Hepatocyte (in vitro differentiated cells): ENCODE measurements at regions not wholly inside any gene's neighbourhood (a gene's known extent, or its start where the extent isn't known, plus 50 kb on each side); places are given as distances from the start of the nearest gene placed in this dataset.

Source experiments
- DNase-seq: peaks from one replicate; pipeline ENCODE4 v3.0.0-alpha.2; 2016; ENCODE audit warnings: low spot score
- H2AFZ ChIP-seq: fragments of 200-600 bp; sonication (generic); 2 replicates; pipeline ENCODE4 v1.6.0; 2016; ENCODE audit warnings: antibody characterized with exemption, mild to moderate bottlenecking
- H3K27ac ChIP-seq: fragments of 200-600 bp; sonication (generic); 2 replicates; pipeline ENCODE4 v1.5.1; 2016; ENCODE audit warnings: mild to moderate bottlenecking
- H3K27me3 ChIP-seq: fragments of 200-600 bp; sonication (generic); 2 replicates; pipeline ENCODE4 v1.6.1; 2016
- H3K36me3 ChIP-seq: fragments of 200-600 bp; sonication (generic); replicated peaks from 2 replicates; pipeline ENCODE4 v1.5.1; 2016; ENCODE audit warnings: low read depth; ENCODE audit not compliant: insufficient read depth
- H3K4me1 ChIP-seq: fragments of 200-600 bp; sonication (generic); 2 replicates; pipeline ENCODE4 v1.5.1; 2016; ENCODE audit warnings: mild to moderate bottlenecking, moderate library complexity; ENCODE audit not compliant: insufficient read depth
- H3K4me2 ChIP-seq: fragments of 200-600 bp; sonication (generic); 2 replicates; pipeline ENCODE4 v1.6.0; 2016
- H3K4me3 ChIP-seq: fragments of 200-600 bp; sonication (generic); 2 replicates; pipeline ENCODE4 v1.5.1; 2016; ENCODE audit warnings: mild to moderate bottlenecking
- H3K79me2 ChIP-seq: fragments of 200-600 bp; sonication (generic); 2 replicates; pipeline ENCODE4 v1.6.0; 2017; ENCODE audit warnings: mild to moderate bottlenecking
- H3K9me2 ChIP-seq: fragments of 200-600 bp; sonication (generic); replicated peaks from 2 replicates; pipeline ENCODE4 v1.6.0; 2017; ENCODE audit warnings: mild to moderate bottlenecking; ENCODE audit not compliant: insufficient read depth
- H3K9me3 ChIP-seq: fragments of 200-600 bp; sonication (generic); 2 replicates; pipeline ENCODE4 v1.5.1; 2016; ENCODE audit warnings: low read depth, mild to moderate bottlenecking
- H4K20me1 ChIP-seq: fragments of 200-600 bp; sonication (generic); 2 replicates; pipeline ENCODE4 v1.6.0; 2016; ENCODE audit warnings: mild to moderate bottlenecking; ENCODE audit not compliant: insufficient read depth, poor library complexity, severe bottlenecking
- CTCF ChIP-seq: fragments of 200-600 bp; sonication (generic); IDR thresholded peaks from 2 replicates; pipeline ENCODE4 v1.5.1; 2016; ENCODE audit warnings: antibody characterized with exemption, mild to moderate bottlenecking; ENCODE audit not compliant: poor library complexity
- EZH2 ChIP-seq: fragments of 200-600 bp; sonication (generic); IDR thresholded peaks from 2 replicates; pipeline ENCODE4 v1.6.1; 2016; ENCODE audit warnings: antibody characterized with exemption, mild to moderate bottlenecking, borderline replicate concordance
- EZH2phosphoT487 ChIP-seq: fragments of 200-600 bp; sonication (generic); IDR thresholded peaks from one replicate; pipeline ENCODE4 v1.6.1; 2018; ENCODE audit warnings: antibody characterized with exemption, mild to moderate bottlenecking, low read depth, moderate library complexity; ENCODE audit not compliant: unreplicated experiment, severe bottlenecking
- WGBS: methylation state at CpG from one replicate; pipeline ENCODE4 v1.1.6; 2016; ENCODE audit warnings: low lambda C conversion rate; ENCODE audit errors: missing lambda C conversion rate; 5-methylcytosine and 5-hydroxymethylcytosine counted together

GRCh38 chr22:49330421-49331222 is 497.1 kb downstream of the BRD1 start:
- Histone ChIP-seq H3K9me3 (no peaks in the 10 kb centered on the region), H2AFZ (no peak overlapping the region), H3K4me2 (no peak overlapping the region), H3K4me1 (no peaks in the 10 kb centered on the region), H4K20me1 (no peaks in the 10 kb centered on the region), H3K36me3 (no peaks in the 10 kb centered on the region), H3K4me3 (no peak overlapping the region), H3K9me2 (no peaks in the 10 kb centered on the region), H3K79me2 (no peaks in the 10 kb centered on the region), H3K27me3 (no peaks in the 10 kb centered on the region), H3K27ac (no peak overlapping the region)
- 90% methylated on average over 21 of the region's 21 CpGs for WGBS
- DNase-seq, result no peak
- no peak for TF ChIP-seq CTCF
- TF ChIP-seq EZH2, result no peak
- no peak for TF ChIP-seq EZH2phosphoT487

- H3K36me3 ChIP-seq, result no peaks in the 10 kb centered on the region
- H4K20me1 ChIP-seq, result no peaks in the 10 kb centered on the region
- H3K4me1 ChIP-seq, result no peaks in the 10 kb centered on the region
- no peak overlapping the region for H3K27ac ChIP-seq
- no peak overlapping the region for H2AFZ ChIP-seq
- H3K9me2 ChIP-seq, result no peaks in the 10 kb centered on the region
- DNase-seq, result no peak
- no peak overlapping the region for H3K4me2 ChIP-seq
- no peak overlapping the region for H3K4me3 ChIP-seq
- no peaks in the 10 kb centered on the region for H3K79me2 ChIP-seq
- no peak for TF ChIP-seq CTCF
- TF ChIP-seq EZH2, result no peak
- TF ChIP-seq EZH2phosphoT487, result no peak
- H3K9me3 ChIP-seq, result no peaks in the 10 kb centered on the region
- 72% methylated on average over 5 of the region's 5 CpGs for WGBS
- no peaks in the 10 kb centered on the region for H3K27me3 ChIP-seq
Observed at GRCh38 chr22:49329636-49330035, 498.0 kb downstream of the BRD1 start.

GRCh38 chr22:49328630-49329405 is 498.9 kb downstream of the BRD1 start:
- H3K9me3 ChIP-seq, result no peaks in the 10 kb centered on the region
- no peaks in the 10 kb centered on the region for H3K9me2 ChIP-seq
- no peaks in the 10 kb centered on the region for H4K20me1 ChIP-seq
- no peak for DNase-seq
- no peak overlapping the region for H3K27ac ChIP-seq
- H3K27me3 ChIP-seq, result no peaks in the 10 kb centered on the region
- no peaks in the 10 kb centered on the region for H3K4me1 ChIP-seq
- 91% methylated on average over 8 of the region's 8 CpGs for WGBS
- TF ChIP-seq EZH2 (no peak), EZH2phosphoT487 (no peak), CTCF (no peak)
- H3K4me2 ChIP-seq, result no peak overlapping the region
- no peak overlapping the region for H2AFZ ChIP-seq
- H3K4me3 ChIP-seq, result no peak overlapping the region
- H3K79me2 ChIP-seq, result no peaks in the 10 kb centered on the region
- H3K36me3 ChIP-seq, result no peaks in the 10 kb centered on the region
